ENCODE measurements at regions not wholly inside any gene's neighbourhood (a gene's known extent, or its start where the extent isn't known, plus 50 kb on each side); places are given as distances from the start of the nearest gene placed in this dataset.

DNA sequence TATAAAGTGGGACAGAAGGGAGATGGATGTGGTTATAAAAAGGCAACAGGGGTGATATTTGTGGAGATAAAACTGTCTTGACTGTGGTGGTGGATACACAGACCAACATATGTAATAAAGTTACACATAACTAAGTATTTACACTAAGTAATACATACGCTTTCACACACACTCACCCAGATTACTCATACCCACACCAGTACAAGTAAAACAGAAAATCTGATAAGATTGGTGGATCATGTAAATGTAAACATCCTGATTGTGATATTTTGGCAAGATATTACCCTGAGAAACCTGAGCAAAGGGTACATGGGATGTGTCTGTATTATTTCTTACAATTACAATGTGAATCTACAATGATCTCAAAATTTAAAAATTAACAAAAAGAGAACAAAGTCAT lies 53.3 kb upstream of the SLIT3 start:
- peak; percentile 28 for DNase-seq (ENCODE audit: low read depth)

DNA sequence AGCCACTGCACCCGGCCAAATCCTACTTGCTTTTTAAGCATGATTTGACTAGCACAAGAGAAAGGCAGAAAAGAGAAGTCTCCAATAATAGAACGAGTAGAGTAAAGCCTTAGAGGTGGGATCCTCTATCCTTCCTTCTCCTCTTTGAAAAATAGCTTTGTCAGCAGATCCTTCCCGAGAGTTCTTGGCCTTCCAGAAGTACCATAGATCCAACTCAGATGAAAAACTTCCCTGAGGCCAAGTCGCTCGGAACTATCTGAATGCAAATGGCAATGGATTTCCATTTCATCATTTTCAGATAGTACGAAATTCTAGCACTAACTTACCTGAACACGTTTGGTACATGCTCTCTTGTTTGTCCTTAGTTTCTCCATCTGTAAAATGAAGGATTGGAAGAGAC lies 52.0 kb upstream of the SLIT3 start:
- no peak for DNase-seq (ENCODE audit: low read depth)

DNA sequence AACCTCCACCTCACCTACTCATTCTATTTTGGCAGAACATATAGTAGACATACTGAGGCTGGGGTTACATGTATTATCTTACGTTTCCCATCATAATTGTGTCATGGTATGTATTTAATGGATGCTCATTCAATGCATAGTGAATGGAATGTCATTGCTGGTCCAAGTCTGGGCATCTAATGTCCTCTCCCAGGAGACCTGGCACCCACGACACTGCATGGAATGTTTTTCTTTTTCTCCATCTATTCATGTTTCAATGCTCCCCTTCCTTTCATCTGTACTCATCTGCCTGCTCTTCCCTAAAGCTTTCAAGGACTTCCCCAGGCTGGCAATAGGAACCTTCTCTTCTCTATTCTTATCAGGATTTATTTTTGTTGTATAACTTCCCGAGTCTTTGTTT lies 50.8 kb upstream of the SLIT3 start:
- DNase-seq (ENCODE audit: low read depth) = no peak

DNA sequence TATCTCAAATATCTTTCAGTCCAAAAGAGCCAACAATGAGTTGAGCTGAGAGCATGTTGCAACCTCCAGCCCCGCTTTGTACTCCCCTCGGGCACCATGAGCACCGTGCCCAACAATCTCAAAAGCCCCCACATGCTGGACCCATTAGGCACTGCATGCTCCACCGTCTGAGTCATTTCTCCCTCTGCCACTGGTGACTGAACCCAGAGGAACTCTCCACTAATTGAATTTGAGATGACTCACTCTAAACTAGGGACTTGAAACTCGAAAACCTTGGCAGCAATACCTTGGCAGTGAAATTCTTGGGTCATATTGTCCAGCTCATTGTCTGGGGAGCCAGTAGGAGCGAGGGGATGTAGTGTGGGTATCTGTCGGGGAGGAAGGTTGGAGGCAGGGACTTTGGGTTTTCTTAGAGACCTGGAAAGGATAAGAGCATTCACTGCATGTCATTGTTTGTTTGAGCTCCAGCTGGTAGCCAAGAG lies 49.9 kb upstream of the SLIT3 start:
- peak; percentile 86 for DNase-seq (ENCODE audit: low read depth)

Data from iris pigment epithelial cell (primary cell).